ENCODE measurements at regions not wholly inside any gene's neighbourhood (a gene's known extent, or its start where the extent isn't known, plus 50 kb on each side); places are given as distances from the start of the nearest gene placed in this dataset.

- TF ChIP-seq IRF4 (IDR thresholded peaks at IDR 0.05; ENCODE audit: low read depth, low read length), result no peak
- no peak for TF ChIP-seq RELA (IDR thresholded peaks at IDR 0.05; ENCODE audit: borderline replicate concordance, partially characterized antibody)
These were observed 285.6 kb upstream of the THSD7B start (continued) for GRCh38 chr2:136479696-136480095.

- SMC1A ChIA-PET (ENCODE audit: uncharacterized antibody, unreplicated experiment), result no interaction called here
- RAD21 ChIA-PET (ENCODE audit: unreplicated experiment), result no interaction called here
- POLR2A ChIA-PET, result no interaction called here
- Histone ChIP-seq H3K4me2 (ENCODE audit: control insufficient read depth, insufficient read depth) (no peak overlapping the region), H3K27ac (ENCODE audit: control insufficient read depth, insufficient read depth) (no peak overlapping the region), H3K9me3 (replicated peaks; ENCODE audit: control insufficient read depth, insufficient read depth, low read length) (no peaks in the 10 kb centered on the region), H3K4me1 (ENCODE audit: control insufficient read depth, insufficient read depth, low read length) (no peaks in the 10 kb centered on the region), H3K36me3 (ENCODE audit: control insufficient read depth in 2 of 2, insufficient read depth in 2 of 2, low read length in 1 of 2) (no peaks in the 10 kb centered on the region), H3K79me2 (ENCODE audit: control insufficient read depth, insufficient read depth, low read length) (no peaks in the 10 kb centered on the region), H3K4me3 (no peak overlapping the region), H4K20me1 (ENCODE audit: control insufficient read depth, insufficient read depth) (no peaks in the 10 kb centered on the region), H3K27me3 (replicated peaks in 1 of 2; ENCODE audit: control insufficient read depth in 2 of 2, insufficient read depth in 2 of 2, low read length in 1 of 2) (no peaks in the 10 kb centered on the region; a peak in 2 of 4 replicates), H2AFZ (ENCODE audit: control insufficient read depth, low read depth, low read length) (no peak overlapping the region), H3K9ac (ENCODE audit: control insufficient read depth, insufficient read depth, low read length) (no peak overlapping the region)
- no peak for ATAC-seq
- FAIRE-seq, result no peak
- CTCF ChIA-PET, result no interaction called here
- in situ Hi-C loops (cut with MboI), result no loop called here
- DNase-seq (ENCODE audit: low read depth, low spot score), result no peak
- intact Hi-C loops (cut with micrococcal nuclease; ENCODE audit: unreplicated experiment), result no loop called here
- no peak for TF ChIP-seq TARDBP (IDR thresholded peaks at IDR 0.05; ENCODE audit: borderline replicate concordance)
- TF ChIP-seq ETV6 (conservative IDR thresholded peaks at IDR 0.05 in 1 of 2, IDR thresholded peaks at IDR 0.05 in 1 of 2; ENCODE audit: borderline replicate concordance in 1 of 2, low read depth in 1 of 2), result no peak
- no peak for TF ChIP-seq BMI1 (IDR thresholded peaks at IDR 0.05; ENCODE audit: borderline replicate concordance)
- no peak for TF ChIP-seq RBBP5 (conservative IDR thresholded peaks at IDR 0.05)
- no peak for TF ChIP-seq RFX5 (IDR thresholded peaks at IDR 0.05; ENCODE audit: low read depth, low read length)
- no peak for TF ChIP-seq TCF7 (IDR thresholded peaks at IDR 0.05; ENCODE audit: borderline replicate concordance)
- no peak for TF ChIP-seq E2F4 (IDR thresholded peaks at IDR 0.05; ENCODE audit: low read depth, low read length)
- TF ChIP-seq FOXK2 (IDR thresholded peaks at IDR 0.05), result no peak
- no peak for TF ChIP-seq SMC3 (IDR thresholded peaks at IDR 0.05; ENCODE audit: borderline replicate concordance, low read length)
- TF ChIP-seq EGR1 (IDR thresholded peaks at IDR 0.05; ENCODE audit: borderline replicate concordance in 1 of 2, low read depth in 2 of 2, low read length in 2 of 2), result no peak
- TF ChIP-seq, protein P1, sequence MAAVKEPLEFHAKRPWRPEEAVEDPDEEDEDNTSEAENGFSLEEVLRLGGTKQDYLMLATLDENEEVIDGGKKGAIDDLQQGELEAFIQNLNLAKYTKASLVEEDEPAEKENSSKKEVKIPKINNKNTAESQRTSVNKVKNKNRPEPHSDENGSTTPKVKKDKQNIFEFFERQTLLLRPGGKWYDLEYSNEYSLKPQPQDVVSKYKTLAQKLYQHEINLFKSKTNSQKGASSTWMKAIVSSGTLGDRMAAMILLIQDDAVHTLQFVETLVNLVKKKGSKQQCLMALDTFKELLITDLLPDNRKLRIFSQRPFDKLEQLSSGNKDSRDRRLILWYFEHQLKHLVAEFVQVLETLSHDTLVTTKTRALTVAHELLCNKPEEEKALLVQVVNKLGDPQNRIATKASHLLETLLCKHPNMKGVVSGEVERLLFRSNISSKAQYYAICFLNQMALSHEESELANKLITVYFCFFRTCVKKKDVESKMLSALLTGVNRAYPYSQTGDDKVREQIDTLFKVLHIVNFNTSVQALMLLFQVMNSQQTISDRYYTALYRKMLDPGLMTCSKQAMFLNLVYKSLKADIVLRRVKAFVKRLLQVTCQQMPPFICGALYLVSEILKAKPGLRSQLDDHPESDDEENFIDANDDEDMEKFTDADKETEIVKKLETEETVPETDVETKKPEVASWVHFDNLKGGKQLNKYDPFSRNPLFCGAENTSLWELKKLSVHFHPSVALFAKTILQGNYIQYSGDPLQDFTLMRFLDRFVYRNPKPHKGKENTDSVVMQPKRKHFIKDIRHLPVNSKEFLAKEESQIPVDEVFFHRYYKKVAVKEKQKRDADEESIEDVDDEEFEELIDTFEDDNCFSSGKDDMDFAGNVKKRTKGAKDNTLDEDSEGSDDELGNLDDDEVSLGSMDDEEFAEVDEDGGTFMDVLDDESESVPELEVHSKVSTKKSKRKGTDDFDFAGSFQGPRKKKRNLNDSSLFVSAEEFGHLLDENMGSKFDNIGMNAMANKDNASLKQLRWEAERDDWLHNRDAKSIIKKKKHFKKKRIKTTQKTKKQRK (IDR thresholded peaks at IDR 0.05; ENCODE audit: low read depth, low read length), result no peak
- no peak for TF ChIP-seq SIX5 (IDR thresholded peaks at IDR 0.05; ENCODE audit: low read depth, low read length, severe bottlenecking)
- no peak for TF ChIP-seq POLR2AphosphoS2 (IDR thresholded peaks at IDR 0.05; ENCODE audit: low read depth, low read length)
- no TSS peak for BruUV-seq (replicated peaks)
- 0% methylated on average over 7 of the region's 7 CpGs for WGBS (ENCODE audit: insufficient coverage, insufficient replicate concordance, low lambda C conversion rate, missing lambda C conversion rate)
These were observed 296.5 kb upstream of the THSD7B start for GRCh38 chr2:136468799-136469369.

Data from GM12878 (cell line).